ENCODE measurements at regions not wholly inside any gene's neighbourhood (a gene's known extent, or its start where the extent isn't known, plus 50 kb on each side); places are given as distances from the start of the nearest gene placed in this dataset.

- TF ChIP-seq MEF2A (IDR thresholded peaks at IDR 0.05; ENCODE audit: borderline replicate concordance, low read depth) (no peak), MAX (IDR thresholded peaks at IDR 0.05; ENCODE audit: low read depth) (no peak), USF2 (IDR thresholded peaks at IDR 0.05; ENCODE audit: borderline replicate concordance, low read depth, low read length) (no peak), RAD21 (IDR thresholded peaks at IDR 0.05; ENCODE audit: low read length) (no peak), TAF1 (IDR thresholded peaks at IDR 0.05; ENCODE audit: borderline replicate concordance, low read depth, low read length) (no peak), GABPA (IDR thresholded peaks at IDR 0.05; ENCODE audit: low read depth) (no peak), MXI1 (IDR thresholded peaks at IDR 0.05; ENCODE audit: low read depth, low read length) (no peak)
- TF ChIP-seq, protein P1, sequence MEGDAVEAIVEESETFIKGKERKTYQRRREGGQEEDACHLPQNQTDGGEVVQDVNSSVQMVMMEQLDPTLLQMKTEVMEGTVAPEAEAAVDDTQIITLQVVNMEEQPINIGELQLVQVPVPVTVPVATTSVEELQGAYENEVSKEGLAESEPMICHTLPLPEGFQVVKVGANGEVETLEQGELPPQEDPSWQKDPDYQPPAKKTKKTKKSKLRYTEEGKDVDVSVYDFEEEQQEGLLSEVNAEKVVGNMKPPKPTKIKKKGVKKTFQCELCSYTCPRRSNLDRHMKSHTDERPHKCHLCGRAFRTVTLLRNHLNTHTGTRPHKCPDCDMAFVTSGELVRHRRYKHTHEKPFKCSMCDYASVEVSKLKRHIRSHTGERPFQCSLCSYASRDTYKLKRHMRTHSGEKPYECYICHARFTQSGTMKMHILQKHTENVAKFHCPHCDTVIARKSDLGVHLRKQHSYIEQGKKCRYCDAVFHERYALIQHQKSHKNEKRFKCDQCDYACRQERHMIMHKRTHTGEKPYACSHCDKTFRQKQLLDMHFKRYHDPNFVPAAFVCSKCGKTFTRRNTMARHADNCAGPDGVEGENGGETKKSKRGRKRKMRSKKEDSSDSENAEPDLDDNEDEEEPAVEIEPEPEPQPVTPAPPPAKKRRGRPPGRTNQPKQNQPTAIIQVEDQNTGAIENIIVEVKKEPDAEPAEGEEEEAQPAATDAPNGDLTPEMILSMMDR (IDR thresholded peaks at IDR 0.05), result no peak
- TF ChIP-seq, protein P2, sequence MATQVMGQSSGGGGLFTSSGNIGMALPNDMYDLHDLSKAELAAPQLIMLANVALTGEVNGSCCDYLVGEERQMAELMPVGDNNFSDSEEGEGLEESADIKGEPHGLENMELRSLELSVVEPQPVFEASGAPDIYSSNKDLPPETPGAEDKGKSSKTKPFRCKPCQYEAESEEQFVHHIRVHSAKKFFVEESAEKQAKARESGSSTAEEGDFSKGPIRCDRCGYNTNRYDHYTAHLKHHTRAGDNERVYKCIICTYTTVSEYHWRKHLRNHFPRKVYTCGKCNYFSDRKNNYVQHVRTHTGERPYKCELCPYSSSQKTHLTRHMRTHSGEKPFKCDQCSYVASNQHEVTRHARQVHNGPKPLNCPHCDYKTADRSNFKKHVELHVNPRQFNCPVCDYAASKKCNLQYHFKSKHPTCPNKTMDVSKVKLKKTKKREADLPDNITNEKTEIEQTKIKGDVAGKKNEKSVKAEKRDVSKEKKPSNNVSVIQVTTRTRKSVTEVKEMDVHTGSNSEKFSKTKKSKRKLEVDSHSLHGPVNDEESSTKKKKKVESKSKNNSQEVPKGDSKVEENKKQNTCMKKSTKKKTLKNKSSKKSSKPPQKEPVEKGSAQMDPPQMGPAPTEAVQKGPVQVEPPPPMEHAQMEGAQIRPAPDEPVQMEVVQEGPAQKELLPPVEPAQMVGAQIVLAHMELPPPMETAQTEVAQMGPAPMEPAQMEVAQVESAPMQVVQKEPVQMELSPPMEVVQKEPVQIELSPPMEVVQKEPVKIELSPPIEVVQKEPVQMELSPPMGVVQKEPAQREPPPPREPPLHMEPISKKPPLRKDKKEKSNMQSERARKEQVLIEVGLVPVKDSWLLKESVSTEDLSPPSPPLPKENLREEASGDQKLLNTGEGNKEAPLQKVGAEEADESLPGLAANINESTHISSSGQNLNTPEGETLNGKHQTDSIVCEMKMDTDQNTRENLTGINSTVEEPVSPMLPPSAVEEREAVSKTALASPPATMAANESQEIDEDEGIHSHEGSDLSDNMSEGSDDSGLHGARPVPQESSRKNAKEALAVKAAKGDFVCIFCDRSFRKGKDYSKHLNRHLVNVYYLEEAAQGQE (IDR thresholded peaks at IDR 0.05; ENCODE audit: low read depth, low read length), result no peak
- TF ChIP-seq, protein P3, sequence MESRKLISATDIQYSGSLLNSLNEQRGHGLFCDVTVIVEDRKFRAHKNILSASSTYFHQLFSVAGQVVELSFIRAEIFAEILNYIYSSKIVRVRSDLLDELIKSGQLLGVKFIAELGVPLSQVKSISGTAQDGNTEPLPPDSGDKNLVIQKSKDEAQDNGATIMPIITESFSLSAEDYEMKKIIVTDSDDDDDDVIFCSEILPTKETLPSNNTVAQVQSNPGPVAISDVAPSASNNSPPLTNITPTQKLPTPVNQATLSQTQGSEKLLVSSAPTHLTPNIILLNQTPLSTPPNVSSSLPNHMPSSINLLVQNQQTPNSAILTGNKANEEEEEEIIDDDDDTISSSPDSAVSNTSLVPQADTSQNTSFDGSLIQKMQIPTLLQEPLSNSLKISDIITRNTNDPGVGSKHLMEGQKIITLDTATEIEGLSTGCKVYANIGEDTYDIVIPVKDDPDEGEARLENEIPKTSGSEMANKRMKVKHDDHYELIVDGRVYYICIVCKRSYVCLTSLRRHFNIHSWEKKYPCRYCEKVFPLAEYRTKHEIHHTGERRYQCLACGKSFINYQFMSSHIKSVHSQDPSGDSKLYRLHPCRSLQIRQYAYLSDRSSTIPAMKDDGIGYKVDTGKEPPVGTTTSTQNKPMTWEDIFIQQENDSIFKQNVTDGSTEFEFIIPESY (IDR thresholded peaks at IDR 0.05; ENCODE audit: borderline replicate concordance, low read depth), result no peak
These were observed 181.0 kb upstream of the EOLA2 start for GRCh38 chrX:150119323-150119722.
